Kidney epithelial cell (primary cell): ENCODE measurements at regions not wholly inside any gene's neighbourhood (a gene's known extent, or its start where the extent isn't known, plus 50 kb on each side); places are given as distances from the start of the nearest gene placed in this dataset.

Experiments used
- DNase-seq: peaks from one replicate; pipeline ENCODE4 v3.0.0-alpha.2; 2010; ENCODE audit warnings: low read depth
- H3K27me3 ChIP-seq: 2 replicates; pipeline ENCODE4 v1.6.0; 2011; ENCODE audit warnings: low read length; ENCODE audit not compliant: control insufficient read depth, insufficient read depth
- H3K36me3 ChIP-seq: 2 replicates; pipeline ENCODE4 v1.5.1; 2011; ENCODE audit warnings: low read length; ENCODE audit not compliant: control insufficient read depth, insufficient read depth
- H3K4me3 ChIP-seq: 2 replicates; pipeline ENCODE4 v1.5.1; 2011; ENCODE audit warnings: low read depth, mild to moderate bottlenecking, control low read depth, low read length
- CTCF ChIP-seq: IDR thresholded peaks from 2 replicates; pipeline ENCODE4 v1.5.1; 2011; ENCODE audit warnings: mild to moderate bottlenecking, moderate library complexity, low read length, control low read depth, inconsistent platforms; ENCODE audit not compliant: insufficient read depth, poor library complexity, severe bottlenecking

- no peaks in the 10 kb centered on the region for H3K27me3 ChIP-seq
- no peak for DNase-seq
- no peaks in the 10 kb centered on the region for H3K36me3 ChIP-seq
- no peak for TF ChIP-seq CTCF
- no peak overlapping the region for H3K4me3 ChIP-seq
Observed at GRCh38 chr5:7039074-7039473, 325.8 kb downstream of the TENT4A start.

- H3K27me3 ChIP-seq = no peaks in the 10 kb centered on the region
- no peak for TF ChIP-seq CTCF
- H3K4me3 ChIP-seq = no peak overlapping the region
- no peak for DNase-seq
- H3K36me3 ChIP-seq = no peaks in the 10 kb centered on the region
Observed at GRCh38 chr5:7040111-7040510, 326.9 kb downstream of the TENT4A start.

- Histone ChIP-seq H3K27me3 (no peaks in the 10 kb centered on the region), H3K4me3 (no peak overlapping the region), H3K36me3 (no peaks in the 10 kb centered on the region)
- no peak for TF ChIP-seq CTCF
- no peak for DNase-seq
Observed at GRCh38 chr5:7043797-7044196, 330.6 kb downstream of the TENT4A start.

- no peak for TF ChIP-seq CTCF
- no peaks in the 10 kb centered on the region for H3K36me3 ChIP-seq
- no peaks in the 10 kb centered on the region for H3K27me3 ChIP-seq
- no peak for DNase-seq
- no peak overlapping the region for H3K4me3 ChIP-seq
Observed at GRCh38 chr5:7047511-7048261, 334.5 kb downstream of the TENT4A start.

- TF ChIP-seq CTCF = no peak
Observed at GRCh38 chr5:7050986-7051385, 337.8 kb downstream of the TENT4A start.

GRCh38 chr5:7053125-7053524 lies 339.9 kb downstream of the TENT4A start:
- DNase-seq = no peak
- Histone ChIP-seq H3K4me3 (no peak overlapping the region), H3K27me3 (no peaks in the 10 kb centered on the region), H3K36me3 (no peaks in the 10 kb centered on the region)
- no peak for TF ChIP-seq CTCF

More at GRCh38 chr5:7050986-7051385, 337.8 kb downstream of the TENT4A start:
- no peaks in the 10 kb centered on the region for H3K27me3 ChIP-seq
- no peak overlapping the region for H3K4me3 ChIP-seq
- no peak for DNase-seq
- no peaks in the 10 kb centered on the region for H3K36me3 ChIP-seq
